ENCODE measurements at regions not wholly inside any gene's neighbourhood (a gene's known extent, or its start where the extent isn't known, plus 50 kb on each side); places are given as distances from the start of the nearest gene placed in this dataset.

- no peak for DNase-seq (ENCODE audit: low spot score, unreplicated experiment)
Measured at GRCh38 chr3:99356696-99357095, 281.7 kb upstream of the COL8A1 start.

DNA sequence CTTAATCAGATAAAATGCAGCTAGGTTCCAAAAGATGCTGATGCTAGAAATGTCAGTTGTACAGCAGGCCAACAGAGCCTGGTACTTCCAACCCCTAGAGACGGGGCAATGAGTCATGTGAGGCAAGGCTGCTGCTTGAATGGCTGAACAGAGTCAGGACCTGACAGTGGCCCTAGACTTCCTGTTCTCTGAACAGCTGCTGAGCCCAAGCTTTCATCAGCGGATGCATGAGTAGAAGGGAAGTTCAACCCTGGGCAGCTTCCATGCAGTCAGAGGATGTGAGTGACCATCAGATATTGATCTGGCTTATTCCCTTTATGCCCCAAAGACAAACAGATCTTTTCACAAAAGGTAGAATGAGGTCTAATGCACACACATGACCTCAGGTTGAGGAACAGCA lies 282.9 kb upstream of the COL8A1 start:
- no peaks in the 10 kb centered on the region for H3K9me3 Mint-ChIP-seq (ENCODE audit: low read depth)

More at GRCh38 chr3:99356696-99357095, 281.7 kb upstream of the COL8A1 start:
- Mint-ChIP-seq H3K36me3 (ENCODE audit: insufficient read depth) (no peaks in the 10 kb centered on the region), H3K27me3 (no peaks in the 10 kb centered on the region), H3K27ac (no peak overlapping the region), H3K4me3 (ENCODE audit: low read depth) (no peak overlapping the region), H3K4me1 (ENCODE audit: low read depth) (no peaks in the 10 kb centered on the region), H3K9me3 (ENCODE audit: low read depth) (no peaks in the 10 kb centered on the region)
- no peak for TF ChIP-seq CTCF (IDR thresholded peaks at IDR 0.05; ENCODE audit: unreplicated experiment)

DNA sequence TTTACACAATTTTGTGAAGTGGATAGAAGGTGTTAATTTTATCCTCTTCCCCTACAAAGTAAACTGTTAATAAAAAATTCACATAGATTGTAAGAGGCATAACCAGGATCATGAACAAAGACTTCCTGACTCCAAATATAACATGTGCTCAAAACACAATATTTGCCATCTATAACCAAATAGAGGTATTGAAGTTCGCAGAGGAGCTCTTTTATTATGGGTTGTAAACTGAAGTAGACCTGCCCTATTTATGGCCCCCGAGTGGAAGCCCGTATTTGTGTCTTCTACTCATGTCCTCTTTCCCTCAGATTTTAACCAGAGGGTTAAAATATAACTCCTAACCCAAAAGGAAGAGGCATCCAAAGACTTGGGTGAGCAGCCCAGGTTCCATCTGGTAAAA lies 285.6 kb upstream of the COL8A1 start:
- no peak overlapping the region for H3K27ac Mint-ChIP-seq
- H3K4me3 Mint-ChIP-seq (ENCODE audit: low read depth), result no peak overlapping the region
- no peak for DNase-seq (ENCODE audit: low spot score, unreplicated experiment)
- no peaks in the 10 kb centered on the region for H3K4me1 Mint-ChIP-seq (ENCODE audit: low read depth)
- no peaks in the 10 kb centered on the region for H3K27me3 Mint-ChIP-seq
- no peaks in the 10 kb centered on the region for H3K9me3 Mint-ChIP-seq (ENCODE audit: low read depth)
- no peaks in the 10 kb centered on the region for H3K36me3 Mint-ChIP-seq (ENCODE audit: insufficient read depth)
- TF ChIP-seq CTCF (IDR thresholded peaks at IDR 0.05; ENCODE audit: unreplicated experiment), result no peak

More for the DNA sequence above, 282.9 kb upstream of the COL8A1 start:
- no peaks in the 10 kb centered on the region for H3K4me1 Mint-ChIP-seq (ENCODE audit: low read depth)
- H3K27me3 Mint-ChIP-seq, result no peaks in the 10 kb centered on the region
- TF ChIP-seq CTCF (IDR thresholded peaks at IDR 0.05; ENCODE audit: unreplicated experiment), result no peak
- no peak for DNase-seq (ENCODE audit: low spot score, unreplicated experiment)
- no peak overlapping the region for H3K4me3 Mint-ChIP-seq (ENCODE audit: low read depth)
- no peaks in the 10 kb centered on the region for H3K36me3 Mint-ChIP-seq (ENCODE audit: insufficient read depth)
- H3K27ac Mint-ChIP-seq, result no peak overlapping the region

- no peaks in the 10 kb centered on the region for H3K36me3 Mint-ChIP-seq (ENCODE audit: insufficient read depth)
- H3K27me3 Mint-ChIP-seq, result no peaks in the 10 kb centered on the region
- H3K9me3 Mint-ChIP-seq (ENCODE audit: low read depth), result no peaks in the 10 kb centered on the region
- DNase-seq (ENCODE audit: low spot score, unreplicated experiment), result no peak
- H3K4me1 Mint-ChIP-seq (ENCODE audit: low read depth), result no peaks in the 10 kb centered on the region
- H3K4me3 Mint-ChIP-seq (ENCODE audit: low read depth), result no peak overlapping the region
- TF ChIP-seq CTCF (IDR thresholded peaks at IDR 0.05; ENCODE audit: unreplicated experiment), result no peak
- no peak overlapping the region for H3K27ac Mint-ChIP-seq
Measured at GRCh38 chr3:99351122-99351521, 287.3 kb upstream of the COL8A1 start.

- no peaks in the 10 kb centered on the region for H3K36me3 Mint-ChIP-seq (ENCODE audit: insufficient read depth)
- H3K27me3 Mint-ChIP-seq, result no peaks in the 10 kb centered on the region
- H3K9me3 Mint-ChIP-seq (ENCODE audit: low read depth), result no peaks in the 10 kb centered on the region
- DNase-seq (ENCODE audit: low spot score, unreplicated experiment), result no peak
- no peak overlapping the region for H3K27ac Mint-ChIP-seq
- H3K4me3 Mint-ChIP-seq (ENCODE audit: low read depth), result no peak overlapping the region
- TF ChIP-seq CTCF (IDR thresholded peaks at IDR 0.05; ENCODE audit: unreplicated experiment), result no peak
- H3K4me1 Mint-ChIP-seq (ENCODE audit: low read depth), result no peaks in the 10 kb centered on the region
Measured at GRCh38 chr3:99348451-99348850, 289.9 kb upstream of the COL8A1 start.

Measured in progenitor cell of endocrine pancreas (in vitro differentiated cells).